Heart left ventricle (tissue), 16 donors: ENCODE measurements at regions not wholly inside any gene's neighbourhood (a gene's known extent, or its start where the extent isn't known, plus 50 kb on each side); places are given as distances from the start of the nearest gene placed in this dataset.

ENCODE experiments used
- ATAC-seq, 4 donors: fragments of 200-7000 bp; cut with Tn5 transposase; one replicate each; pipeline ENCODE4 v1.9.1; 2020 to 2022; ENCODE audit warnings: moderate library complexity in 4 of 4, mild to moderate bottlenecking in 3 of 4, moderate number of reproducible peaks in 1 of 4
- DNase-seq, 5 donors: peaks; one replicate each; pipeline ENCODE4 v3.0.0-alpha.2; 2020
- H3K27ac ChIP-seq, 12 donors: fragments of 200-600 bp; sonication (generic) in 4 of 12; one replicate each; pipeline versions ENCODE4 v1.5.0 to v1.8.0; 2016 to 2022; ENCODE audit warnings: mild to moderate bottlenecking in 2 of 12
- H3K27me3 ChIP-seq, 9 donors: fragments of 200-600 bp; sonication (generic) in 2 of 9; one replicate each; pipeline versions ENCODE4 v1.5.1 to v1.8.0; 2016 to 2022; ENCODE audit warnings: mild to moderate bottlenecking in 3 of 9
- H3K36me3 ChIP-seq, 9 donors: fragments of 200-600 bp; sonication (generic) in 2 of 9; one replicate each; pipeline versions ENCODE4 v1.5.0 to v1.8.0; 2018 to 2022; ENCODE audit warnings: mild to moderate bottlenecking in 2 of 9
- H3K4me1 ChIP-seq, 12 donors: fragments of 200-600 bp; sonication (generic) in 4 of 12; one replicate each; pipeline versions ENCODE4 v1.5.0 to v1.8.0; 2016 to 2022; ENCODE audit warnings: mild to moderate bottlenecking in 3 of 12
- H3K4me3 ChIP-seq, 12 donors: fragments of 200-600 bp; sonication (generic) in 4 of 12; one replicate each; pipeline versions ENCODE4 v1.5.0 to v1.8.0; 2017 to 2022; ENCODE audit warnings: mild to moderate bottlenecking in 9 of 12, moderate library complexity in 4 of 12
- H3K9me3 ChIP-seq, 12 donors: fragments of 200-600 bp; sonication (generic) in 4 of 12; one replicate each; pipeline versions ENCODE4 v1.5.0 to v1.8.0; 2016 to 2022; ENCODE audit warnings: mild to moderate bottlenecking in 1 of 12
- CTCF ChIP-seq, 12 donors: fragments of 200-600 bp; sonication (generic) in 4 of 12; IDR thresholded peaks; one replicate each; pipeline versions ENCODE4 v1.5.0 to v1.8.0; 2018 to 2022; ENCODE audit warnings: antibody characterized with exemption in 12 of 12, mild to moderate bottlenecking in 5 of 12
- POLR2A ChIP-seq, 2 donors: fragments of 450-650 bp; IDR thresholded peaks; one replicate each; pipeline ENCODE4 v1.6.1; 2017; ENCODE audit warnings: antibody characterized with exemption in 2 of 2, mild to moderate bottlenecking in 2 of 2, moderate library complexity in 2 of 2
- WGBS, 4 donors: extraction: QIAGEN DNeasy Blood & Tissue Kit in 2 of 4; methylation state at CpG; one replicate each; pipeline versions ENCODE4 v1.1.5 to v1.1.7; 2013 to 2018; 5-methylcytosine and 5-hydroxymethylcytosine counted together
- intact Hi-C, 10 donors: fragments of 100-400 bp; cut with DNase I; formaldehyde crosslinking; loops; one replicate each; pipeline versions ENCODE4 v1.11.1 to v1.14.2; 2022
- donor health status: ischemic (EF 13 %, LVEDD 7.1; RV severe dilation, severe dysfunction).
- donor health status: healthy with polysubstance abuse.
- donor health status: DM: no; HTN: yes; CAD: no.
- donor health status: DM: no; HTN: no; CAD: no.
- donor health status: ischemic (EF 25% LVEDD 6.9; RV normal size, moderate dysfunction).
- donor health status: ischemic (EF 25% LVEDD 5.7; RV mildly dilated, moderate dysfunction).
- donor health status: healthy.
- donor health status: DM: yes; HTN: yes; CAD: no.
- donor health status: ischemic (EF 35%, LVEDD 5.7; RV mildly dilated, moderate dysfunction).
- donor health status: nonischemic (EF 11% LVEDD 7.7; RV severe dilation, severe dysfunction).
- donor health status: DM: yes; HTN: yes; CAD: no.
- donor health status: PGD.
- donor health status: ischemic (EF 29% LVEDD 5.4; RV normal size, mild dysfunction).
- donor health status: nonischemic (EF 23%, LVEDD 6.1; RV moderate dilation, normal function).

GRCh38 chr2:116676776-116677175, 1137.7 kb upstream of the DDX18 start:
- 66 to 89% (median 77%) methylated on average over 2 of the region's 2 CpGs for WGBS, 4 donors
- no peak for DNase-seq
- TF ChIP-seq POLR2A (IDR thresholded peaks at IDR 0.05) (no peak), CTCF (IDR thresholded peaks at IDR 0.05) (no peak)
- ATAC-seq, result no peak
- intact Hi-C loops, result no loop called here
- no peaks in the 10 kb centered on the region for H3K4me1 ChIP-seq
- H3K9me3 ChIP-seq, result no peaks in the 10 kb centered on the region
- no peak overlapping the region for H3K27ac ChIP-seq
- H3K4me3 ChIP-seq, result no peak overlapping the region
- H3K27me3 ChIP-seq, result no peaks in the 10 kb centered on the region
- H3K36me3 ChIP-seq, result no peaks in the 10 kb centered on the region

GRCh38 chr2:116680256-116680936, 1134.1 kb upstream of the DDX18 start:
- H3K4me1 ChIP-seq, result no peaks in the 10 kb centered on the region
- H3K4me3 ChIP-seq, result no peak overlapping the region
- H3K27ac ChIP-seq, result no peak overlapping the region
- TF ChIP-seq POLR2A (IDR thresholded peaks at IDR 0.05), result no peak
- TF ChIP-seq CTCF (IDR thresholded peaks at IDR 0.05), result no peak
- ATAC-seq (no peak), DNase-seq (no peak)
- no peaks in the 10 kb centered on the region for H3K36me3 ChIP-seq
- no peaks in the 10 kb centered on the region for H3K27me3 ChIP-seq
- no peaks in the 10 kb centered on the region for H3K9me3 ChIP-seq
- intact Hi-C loops, result no loop called here

- H3K9me3 ChIP-seq, result peaks cover 0 to 16% (median 3%) of the 10 kb centered on the region in 12 donors
- intact Hi-C loops, result no loop called here
- no peak for DNase-seq
- no peaks in the 10 kb centered on the region for H3K4me1 ChIP-seq
- H3K36me3 ChIP-seq, result no peaks in the 10 kb centered on the region
- peaks cover 0 to 2% (median 0%) of the 10 kb centered on the region in 9 donors for H3K27me3 ChIP-seq
- no peak for ATAC-seq
- H3K27ac ChIP-seq, result no peak overlapping the region
- no peak overlapping the region for H3K4me3 ChIP-seq
- TF ChIP-seq CTCF (IDR thresholded peaks at IDR 0.05), result no peak
- TF ChIP-seq POLR2A (IDR thresholded peaks at IDR 0.05), result no peak
Measured at GRCh38 chr2:116687371-116687770, 1127.1 kb upstream of the DDX18 start.

GRCh38 chr2:116692988-116693387, 1121.5 kb upstream of the DDX18 start:
- ATAC-seq (no peak), DNase-seq (no peak)
- H3K36me3 ChIP-seq, result no peaks in the 10 kb centered on the region
- intact Hi-C loops, result no loop called here
- no peaks in the 10 kb centered on the region for H3K4me1 ChIP-seq
- peaks cover 0 to 2% (median 0%) of the 10 kb centered on the region in 9 donors for H3K27me3 ChIP-seq
- H3K9me3 ChIP-seq, result peaks cover 0 to 12% (median 3%) of the 10 kb centered on the region in 12 donors
- 50 to 70% (median 53%) methylated on average over 2 of the region's 2 CpGs for WGBS, 4 donors
- no peak overlapping the region for H3K4me3 ChIP-seq
- H3K27ac ChIP-seq, result no peak overlapping the region
- TF ChIP-seq POLR2A (IDR thresholded peaks at IDR 0.05), result no peak
- no peak for TF ChIP-seq CTCF (IDR thresholded peaks at IDR 0.05)
